ENCODE measurements at regions not wholly inside any gene's neighbourhood (a gene's known extent, or its start where the extent isn't known, plus 50 kb on each side); places are given as distances from the start of the nearest gene placed in this dataset.

DNA sequence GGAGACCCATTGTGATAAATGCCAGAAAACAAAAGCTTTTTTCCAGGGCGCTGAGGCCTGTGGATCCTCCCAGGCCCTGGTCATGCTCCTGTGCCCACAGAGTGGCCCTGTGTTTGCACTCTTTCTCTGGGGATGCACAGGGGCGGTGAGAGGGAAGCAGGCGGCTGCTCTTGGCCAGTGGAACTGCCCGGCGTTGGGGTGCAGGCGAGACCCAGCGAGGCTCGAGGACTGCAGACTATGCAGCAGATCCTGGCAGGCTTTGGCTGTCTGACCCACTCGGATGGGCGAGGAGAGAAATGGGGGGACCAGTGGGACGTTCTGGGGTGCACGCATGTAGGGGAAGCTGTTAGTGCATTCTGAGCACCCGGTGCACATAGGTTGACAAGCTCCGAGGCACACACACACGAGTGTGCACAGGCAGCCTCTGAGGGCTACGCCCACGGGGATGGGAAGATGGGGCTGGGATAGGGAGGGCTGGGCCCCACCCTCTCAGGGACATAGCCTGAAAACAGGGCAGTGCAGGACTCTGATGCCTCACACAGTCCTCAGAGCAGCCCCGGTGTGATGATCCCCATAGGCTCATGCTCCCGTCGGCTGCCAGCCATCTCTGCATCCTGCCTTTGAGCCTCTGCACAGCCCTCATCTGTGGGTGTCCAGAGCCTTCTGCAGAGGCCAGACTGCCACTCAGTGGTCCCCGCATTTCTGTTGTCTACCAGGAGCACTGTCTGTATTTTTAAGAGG lies 1233.5 kb downstream of the BRD1 start:
- TF ChIP-seq, protein P1, sequence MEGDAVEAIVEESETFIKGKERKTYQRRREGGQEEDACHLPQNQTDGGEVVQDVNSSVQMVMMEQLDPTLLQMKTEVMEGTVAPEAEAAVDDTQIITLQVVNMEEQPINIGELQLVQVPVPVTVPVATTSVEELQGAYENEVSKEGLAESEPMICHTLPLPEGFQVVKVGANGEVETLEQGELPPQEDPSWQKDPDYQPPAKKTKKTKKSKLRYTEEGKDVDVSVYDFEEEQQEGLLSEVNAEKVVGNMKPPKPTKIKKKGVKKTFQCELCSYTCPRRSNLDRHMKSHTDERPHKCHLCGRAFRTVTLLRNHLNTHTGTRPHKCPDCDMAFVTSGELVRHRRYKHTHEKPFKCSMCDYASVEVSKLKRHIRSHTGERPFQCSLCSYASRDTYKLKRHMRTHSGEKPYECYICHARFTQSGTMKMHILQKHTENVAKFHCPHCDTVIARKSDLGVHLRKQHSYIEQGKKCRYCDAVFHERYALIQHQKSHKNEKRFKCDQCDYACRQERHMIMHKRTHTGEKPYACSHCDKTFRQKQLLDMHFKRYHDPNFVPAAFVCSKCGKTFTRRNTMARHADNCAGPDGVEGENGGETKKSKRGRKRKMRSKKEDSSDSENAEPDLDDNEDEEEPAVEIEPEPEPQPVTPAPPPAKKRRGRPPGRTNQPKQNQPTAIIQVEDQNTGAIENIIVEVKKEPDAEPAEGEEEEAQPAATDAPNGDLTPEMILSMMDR (IDR thresholded peaks at IDR 0.05): no peak
- TF ChIP-seq EZH2 (IDR thresholded peaks at IDR 0.05; ENCODE audit: borderline replicate concordance, insufficient read depth, low read depth, low read length, poor library complexity, severe bottlenecking): no peak
